B cell (primary cell): ENCODE measurements at regions not wholly inside any gene's neighbourhood (a gene's known extent, or its start where the extent isn't known, plus 50 kb on each side); places are given as distances from the start of the nearest gene placed in this dataset.

Experiments
- EZH2 ChIP-seq: IDR thresholded peaks from 2 replicates; pipeline ENCODE4 v1.6.1; 2012; ENCODE audit warnings: borderline replicate concordance, low read depth, mild to moderate bottlenecking, moderate library complexity, low read length; ENCODE audit not compliant: insufficient read depth, poor library complexity, severe bottlenecking
- TF ChIP-seq, protein P1 (sequence below): fragments of 200-600 bp; IDR thresholded peaks from one replicate; pipeline ENCODE4 v1.8.0; 2022; ENCODE audit warnings: antibody characterized with exemption, mild to moderate bottlenecking

DNA sequence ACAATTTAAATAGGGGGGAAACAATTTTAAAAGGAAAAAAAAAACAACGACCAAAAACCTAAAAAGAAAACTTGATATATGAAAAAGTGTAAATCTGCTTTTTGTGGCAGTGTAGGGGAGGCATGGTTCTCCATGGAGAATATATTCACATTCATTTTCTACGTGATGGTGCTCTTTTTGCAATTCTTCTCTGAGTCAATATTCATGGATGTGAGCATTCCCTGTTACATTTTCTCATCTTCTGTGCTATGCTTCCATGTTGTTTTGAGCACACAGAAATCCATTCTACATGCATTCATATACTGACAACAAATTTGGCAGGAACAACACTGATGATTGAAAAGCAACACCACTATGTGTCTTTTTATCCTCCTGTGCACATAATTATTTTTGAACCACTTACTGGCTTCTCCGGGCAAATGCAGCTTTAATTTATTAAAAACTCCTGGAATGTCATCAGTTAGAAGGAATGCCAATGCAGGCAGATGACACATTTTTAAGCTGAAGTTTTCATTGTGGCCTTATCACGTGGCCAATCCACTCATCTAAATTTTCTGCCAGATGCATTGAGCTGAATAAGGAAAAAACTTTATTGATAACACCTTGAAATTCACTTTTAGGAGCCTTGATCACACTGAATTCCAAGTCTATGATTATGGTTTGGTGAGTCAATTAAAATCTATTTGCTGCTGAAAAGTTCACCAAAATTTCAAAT lies 590.6 kb downstream of the NUF2 start:
- TF ChIP-seq, protein P1, sequence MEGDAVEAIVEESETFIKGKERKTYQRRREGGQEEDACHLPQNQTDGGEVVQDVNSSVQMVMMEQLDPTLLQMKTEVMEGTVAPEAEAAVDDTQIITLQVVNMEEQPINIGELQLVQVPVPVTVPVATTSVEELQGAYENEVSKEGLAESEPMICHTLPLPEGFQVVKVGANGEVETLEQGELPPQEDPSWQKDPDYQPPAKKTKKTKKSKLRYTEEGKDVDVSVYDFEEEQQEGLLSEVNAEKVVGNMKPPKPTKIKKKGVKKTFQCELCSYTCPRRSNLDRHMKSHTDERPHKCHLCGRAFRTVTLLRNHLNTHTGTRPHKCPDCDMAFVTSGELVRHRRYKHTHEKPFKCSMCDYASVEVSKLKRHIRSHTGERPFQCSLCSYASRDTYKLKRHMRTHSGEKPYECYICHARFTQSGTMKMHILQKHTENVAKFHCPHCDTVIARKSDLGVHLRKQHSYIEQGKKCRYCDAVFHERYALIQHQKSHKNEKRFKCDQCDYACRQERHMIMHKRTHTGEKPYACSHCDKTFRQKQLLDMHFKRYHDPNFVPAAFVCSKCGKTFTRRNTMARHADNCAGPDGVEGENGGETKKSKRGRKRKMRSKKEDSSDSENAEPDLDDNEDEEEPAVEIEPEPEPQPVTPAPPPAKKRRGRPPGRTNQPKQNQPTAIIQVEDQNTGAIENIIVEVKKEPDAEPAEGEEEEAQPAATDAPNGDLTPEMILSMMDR: no peak
- TF ChIP-seq EZH2: no peak
